ENCODE measurements at regions not wholly inside any gene's neighbourhood (a gene's known extent, or its start where the extent isn't known, plus 50 kb on each side); places are given as distances from the start of the nearest gene placed in this dataset.
"Not testable (repeated sequence)": the region's sequence is repeated elsewhere in the genome, so short reads cannot be mapped to it uniquely, and the experiment has no call there.

- H3K36me3 ChIP-seq: no peaks in the 10 kb centered on the region
- no peak for TF ChIP-seq POLR2A (IDR thresholded peaks at IDR 0.05)
- no peak for TF ChIP-seq EP300 (IDR thresholded peaks at IDR 0.05)
- TF ChIP-seq CTCF (IDR thresholded peaks at IDR 0.05): no peak
- DNase-seq: no peak
- H3K4me1 ChIP-seq (ENCODE audit: insufficient read depth): no peaks in the 10 kb centered on the region
- WGBS, 3 donors: 48 to 79% (median 67%) methylated on average over 1 of the region's 1 CpG
- no peak overlapping the region for H3K27ac ChIP-seq
- H3K27me3 ChIP-seq: no peaks in the 10 kb centered on the region
- intact Hi-C loops (cut with DNase I): no loop called here
- H3K4me3 ChIP-seq: no peak overlapping the region
- peaks cover 0 to 3% of the 10 kb centered on the region in 2 donors for H3K9me3 ChIP-seq
These were observed 71.3 kb upstream of the MCHR2 start for GRCh38 chr6:100065348-100065747.

- 87 to 89% (median 89%) methylated on average over 4 of the region's 4 CpGs for WGBS, 3 donors
These were observed 68.6 kb upstream of the MCHR2 start for GRCh38 chr6:100062621-100063020.

GRCh38 chr6:100057941-100058340, 63.9 kb upstream of the MCHR2 start:
- intact Hi-C loops (cut with DNase I): no loop called here
- no peak for DNase-seq
- 78 to 84% (median 81%) methylated on average over 2 of the region's 2 CpGs for whole genome bisulfite sequencing, 3 donors

More at GRCh38 chr6:100062621-100063020, 68.6 kb upstream of the MCHR2 start:
- intact Hi-C loops (cut with DNase I): no loop called here
- Histone ChIP-seq H3K4me1 (ENCODE audit: insufficient read depth) (no peaks in the 10 kb centered on the region), H3K36me3 (no peaks in the 10 kb centered on the region), H3K4me3 (no peak overlapping the region), H3K27me3 (no peaks in the 10 kb centered on the region), H3K27ac (no peak overlapping the region), H3K9me3 (no peaks in the 10 kb centered on the region)
- no peak for DNase-seq
- TF ChIP-seq POLR2A (IDR thresholded peaks at IDR 0.05) (no peak), CTCF (IDR thresholded peaks at IDR 0.05) (no peak), EP300 (IDR thresholded peaks at IDR 0.05) (no peak)

GRCh38 chr6:100050550-100050949, 56.5 kb upstream of the MCHR2 start:
- TF ChIP-seq POLR2A (IDR thresholded peaks at IDR 0.05) (no peak), EP300 (IDR thresholded peaks at IDR 0.05) (no peak), CTCF (IDR thresholded peaks at IDR 0.05) (no peak)
- H3K27ac ChIP-seq: no peak overlapping the region
- H3K4me1 ChIP-seq (ENCODE audit: insufficient read depth): no peaks in the 10 kb centered on the region
- intact Hi-C loops (cut with DNase I): no loop called here
- H3K9me3 ChIP-seq: no peaks in the 10 kb centered on the region
- WGBS, 3 donors: 72 to 88% (median 80%) methylated on average over 2 of the region's 2 CpGs
- H3K27me3 ChIP-seq: no peaks in the 10 kb centered on the region
- H3K36me3 ChIP-seq: no peaks in the 10 kb centered on the region
- no peak for DNase-seq
- no peak overlapping the region for H3K4me3 ChIP-seq

More at GRCh38 chr6:100057941-100058340, 63.9 kb upstream of the MCHR2 start:
- Histone ChIP-seq H3K4me3 (no peak overlapping the region), H3K4me1 (ENCODE audit: insufficient read depth) (no peaks in the 10 kb centered on the region), H3K36me3 (no peaks in the 10 kb centered on the region), H3K27me3 (no peaks in the 10 kb centered on the region), H3K27ac (no peak overlapping the region), H3K9me3 (no peaks in the 10 kb centered on the region)
- TF ChIP-seq POLR2A (IDR thresholded peaks at IDR 0.05) (no peak), CTCF (IDR thresholded peaks at IDR 0.05) (no peak), EP300 (IDR thresholded peaks at IDR 0.05) (no peak)

GRCh38 chr6:100043961-100044360, 49.9 kb upstream of the MCHR2 start:
- H3K4me1 ChIP-seq (ENCODE audit: insufficient read depth); H3K27ac ChIP-seq; H3K4me3 ChIP-seq; H3K36me3 ChIP-seq; DNase-seq; H3K9me3 ChIP-seq; H3K27me3 ChIP-seq; intact Hi-C loops (cut with DNase I): not testable (repeated sequence)

Data from ovary (tissue), 7 donors.